ENCODE measurements at regions not wholly inside any gene's neighbourhood (a gene's known extent, or its start where the extent isn't known, plus 50 kb on each side); places are given as distances from the start of the nearest gene placed in this dataset.

DNA sequence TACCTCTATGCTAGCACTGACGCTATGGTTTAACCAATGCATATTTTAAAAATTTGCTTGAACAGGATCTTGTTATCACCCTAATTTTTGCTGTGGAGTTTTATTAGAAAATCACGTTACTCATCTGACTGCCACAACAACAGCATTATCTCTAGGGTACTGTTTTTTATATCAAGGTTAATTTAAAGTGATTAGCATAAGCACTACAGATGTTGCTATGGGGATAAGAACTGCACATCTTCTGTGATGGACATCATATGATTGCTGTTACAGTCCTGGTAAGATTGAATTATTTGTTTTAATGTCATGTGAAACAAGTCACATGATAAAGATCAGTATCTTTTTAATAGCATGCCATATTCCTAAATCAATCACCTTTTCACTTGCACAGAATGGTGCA is 492.2 kb upstream of the ROBO2 start:
- TF ChIP-seq POLR2AphosphoS5 (IDR thresholded peaks at IDR 0.05; ENCODE audit: low read depth, low read length) (no peak), POLR2A (IDR thresholded peaks at IDR 0.05; ENCODE audit: low read depth, low read length) (no peak), TAF1 (IDR thresholded peaks at IDR 0.05; ENCODE audit: low read depth, low read length) (no peak), PAX5 (IDR thresholded peaks at IDR 0.05; ENCODE audit: insufficient read depth, low read length, severe bottlenecking) (no peak), SPI1 (IDR thresholded peaks at IDR 0.05; ENCODE audit: low read depth, low read length) (no peak)
